Muscle layer of colon (tissue), 2 donors: ENCODE measurements at regions not wholly inside any gene's neighbourhood (a gene's known extent, or its start where the extent isn't known, plus 50 kb on each side); places are given as distances from the start of the nearest gene placed in this dataset.

Source experiments
- H3K27ac ChIP-seq: one replicate; pipeline ENCODE4 v1.7.0; 2013; ENCODE audit warnings: low read depth, mild to moderate bottlenecking, low read length, moderate library complexity
- H3K27me3 ChIP-seq, 2 donors: one replicate each; pipeline ENCODE4 v1.7.0; 2013; ENCODE audit warnings: low read length in 2 of 2, mild to moderate bottlenecking in 2 of 2; ENCODE audit not compliant: insufficient read depth in 2 of 2, control insufficient read depth in 1 of 2
- H3K36me3 ChIP-seq: one replicate; pipeline ENCODE4 v1.7.0; 2013; ENCODE audit warnings: mild to moderate bottlenecking, low read length; ENCODE audit not compliant: insufficient read depth
- H3K4me1 ChIP-seq: one replicate; pipeline ENCODE4 v1.7.0; 2013; ENCODE audit warnings: mild to moderate bottlenecking, low read length; ENCODE audit not compliant: insufficient read depth
- H3K4me3 ChIP-seq, 2 donors: one replicate each; pipeline ENCODE4 v1.7.0; 2013; ENCODE audit warnings: low read length in 2 of 2, low read depth in 1 of 2, mild to moderate bottlenecking in 1 of 2, moderate library complexity in 1 of 2
- H3K9ac ChIP-seq: one replicate; pipeline ENCODE4 v1.7.0; 2013; ENCODE audit warnings: low read length
- H3K9me3 ChIP-seq: one replicate; pipeline ENCODE4 v1.7.0; 2013; ENCODE audit warnings: mild to moderate bottlenecking, low read length
- donor health status: abdominal sarcoma.
- donor health status: Adenocarcinoma of cecum.

DNA sequence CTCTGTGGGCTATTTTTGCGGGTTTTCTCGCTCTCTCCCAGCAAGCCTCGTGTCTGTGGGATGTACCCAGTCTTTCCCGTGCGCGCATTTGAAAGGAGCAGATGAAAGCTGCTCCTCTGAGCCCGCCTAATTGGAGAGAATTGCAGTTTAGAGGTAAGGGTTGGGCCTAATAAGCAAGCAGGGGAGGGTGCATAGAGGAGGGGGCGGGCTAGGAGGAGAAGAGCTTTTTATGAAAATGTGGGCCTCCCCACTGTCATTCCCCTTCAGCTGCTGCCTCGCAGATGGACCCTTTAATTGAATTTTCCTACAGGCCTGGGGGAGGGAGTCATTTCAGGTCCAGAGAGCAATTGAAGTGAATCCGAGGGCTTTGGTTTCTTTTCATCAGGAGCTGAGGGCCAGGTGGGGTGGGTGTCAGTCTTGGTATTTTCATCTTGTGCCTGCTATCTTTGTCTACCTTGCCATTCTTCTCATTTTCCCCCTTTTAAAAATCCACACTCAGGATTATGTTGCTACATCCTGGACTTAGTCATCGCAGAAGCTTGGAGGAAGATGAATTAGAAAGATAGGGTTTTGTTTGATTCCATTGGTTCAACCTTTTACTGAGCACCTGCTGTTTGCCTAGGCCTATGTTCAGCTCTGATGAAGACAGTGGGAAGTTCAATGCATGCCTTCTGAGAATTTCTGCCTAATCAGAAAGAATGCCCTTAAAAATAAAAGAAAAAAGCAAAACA lies 423.4 kb downstream of the CD83 start:
- Histone ChIP-seq H3K36me3 (no peaks in the 10 kb centered on the region), H3K27me3 (no peaks in the 10 kb centered on the region), H3K9me3 (no peaks in the 10 kb centered on the region), H3K4me1 (no peaks in the 10 kb centered on the region), H3K4me3 (no peak overlapping the region), H3K9ac (no peak overlapping the region), H3K27ac (no peak overlapping the region)

DNA sequence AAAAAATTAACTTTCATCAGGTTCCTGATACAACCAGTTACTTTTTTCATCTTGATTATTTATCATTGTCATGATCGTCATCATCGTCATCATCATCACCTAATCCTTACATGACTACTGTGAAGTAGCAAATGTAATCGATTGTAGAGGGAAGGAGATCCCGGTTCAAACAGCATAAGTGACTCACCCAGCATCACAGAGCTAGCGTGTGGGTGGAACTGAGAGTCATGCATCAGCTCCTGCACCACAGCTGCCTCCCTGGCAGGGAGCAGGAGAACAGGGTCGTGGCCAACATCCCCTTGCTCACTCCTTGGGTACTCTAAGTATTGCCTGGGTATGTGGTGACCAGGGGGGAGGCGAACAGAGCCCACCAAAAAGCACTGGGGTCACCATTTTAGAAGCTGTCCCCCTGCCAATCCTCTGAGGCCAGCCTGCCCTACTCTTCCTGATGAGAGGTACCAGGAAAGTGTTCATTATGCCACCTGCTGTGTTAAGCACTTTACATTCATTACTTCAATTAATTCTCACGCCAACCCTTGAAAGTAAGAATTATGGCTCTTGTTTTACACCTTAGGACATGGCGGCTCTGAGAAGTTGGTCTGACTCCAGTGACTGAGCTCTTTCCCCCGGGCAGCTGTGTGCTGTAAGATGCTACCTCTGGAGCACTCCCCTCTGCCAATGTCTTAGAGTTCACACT lies 425.2 kb downstream of the CD83 start:
- H3K27me3 ChIP-seq: no peaks in the 10 kb centered on the region
- H3K9me3 ChIP-seq: no peaks in the 10 kb centered on the region
- no peak overlapping the region for H3K27ac ChIP-seq
- no peak overlapping the region for H3K4me3 ChIP-seq
- H3K9ac ChIP-seq: no peak overlapping the region
- no peaks in the 10 kb centered on the region for H3K4me1 ChIP-seq
- no peaks in the 10 kb centered on the region for H3K36me3 ChIP-seq

DNA sequence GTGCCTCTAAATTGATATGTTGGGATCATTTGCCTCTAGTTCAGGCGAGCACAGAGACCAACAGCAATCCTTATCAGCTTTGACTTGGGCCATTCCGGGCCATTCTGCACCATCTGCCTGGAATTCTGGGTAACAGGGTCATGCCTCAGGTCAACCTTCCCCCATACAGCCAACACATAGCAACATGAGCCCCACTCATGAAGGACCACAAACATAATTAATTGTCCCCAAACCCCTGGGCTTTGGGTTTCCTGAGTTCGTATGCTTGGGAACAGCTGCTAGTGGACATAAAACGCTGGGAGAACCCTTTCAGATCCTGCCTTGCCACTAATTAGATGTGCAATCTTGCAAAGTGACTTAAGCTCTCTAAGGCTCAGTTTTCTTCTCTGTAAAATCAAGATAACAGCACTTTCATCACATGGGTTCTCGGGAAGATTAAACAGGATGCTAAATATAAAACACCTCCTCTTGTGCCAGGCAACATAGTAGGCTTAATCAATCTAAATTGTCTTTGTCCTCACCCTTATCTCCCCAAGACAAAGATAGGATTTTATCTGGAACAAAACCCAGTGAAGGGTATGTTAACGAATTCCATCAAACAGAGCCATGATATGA lies 426.5 kb downstream of the CD83 start:
- no peaks in the 10 kb centered on the region for H3K9me3 ChIP-seq
- no peaks in the 10 kb centered on the region for H3K27me3 ChIP-seq
- H3K9ac ChIP-seq: no peak overlapping the region
- H3K36me3 ChIP-seq: no peaks in the 10 kb centered on the region
- H3K4me3 ChIP-seq: no peak overlapping the region
- no peak overlapping the region for H3K27ac ChIP-seq
- H3K4me1 ChIP-seq: no peaks in the 10 kb centered on the region

DNA sequence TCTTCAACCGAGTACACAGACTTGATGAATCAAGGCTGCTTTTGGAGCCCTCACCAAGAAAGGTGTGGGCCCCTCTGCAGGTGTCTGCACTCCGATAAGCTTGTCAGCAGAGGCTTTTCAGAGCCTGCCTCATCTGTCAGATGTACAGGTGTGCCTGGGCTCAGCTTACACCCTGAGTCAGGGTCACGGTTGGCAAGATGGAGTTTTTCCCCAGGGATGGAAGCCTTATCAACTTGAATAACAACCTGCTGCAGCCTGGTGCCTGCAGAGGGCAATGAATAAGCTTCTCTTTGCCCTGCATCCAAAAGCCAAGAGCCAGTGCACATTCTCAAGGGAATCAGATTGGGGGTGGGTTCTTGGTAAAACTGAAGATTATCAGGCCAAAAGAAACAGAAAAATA lies 427.1 kb downstream of the CD83 start:
- H3K27ac ChIP-seq: no peak overlapping the region
- no peak overlapping the region for H3K4me3 ChIP-seq
- no peaks in the 10 kb centered on the region for H3K9me3 ChIP-seq
- no peaks in the 10 kb centered on the region for H3K4me1 ChIP-seq
- H3K9ac ChIP-seq: no peak overlapping the region
- H3K27me3 ChIP-seq: no peaks in the 10 kb centered on the region
- H3K36me3 ChIP-seq: no peaks in the 10 kb centered on the region

DNA sequence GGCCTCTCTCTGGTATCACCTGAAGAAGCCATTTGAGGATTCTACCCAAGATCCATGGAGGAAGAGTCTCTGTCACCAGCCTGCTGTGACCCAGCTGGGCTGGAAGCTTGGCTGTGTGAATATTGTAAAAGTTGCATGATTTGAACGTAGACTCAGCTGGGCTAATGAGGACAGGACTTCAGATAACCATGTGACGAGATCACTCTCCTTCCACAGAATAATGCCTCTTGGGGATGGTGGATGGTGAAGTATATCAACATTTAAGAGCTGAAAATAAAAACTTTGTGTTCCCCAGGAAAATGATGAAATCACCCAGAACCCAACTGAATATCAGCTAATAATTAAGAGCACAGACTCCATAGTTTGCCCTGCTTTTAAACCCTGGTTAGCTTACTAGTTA lies 427.9 kb downstream of the CD83 start:
- Histone ChIP-seq H3K27me3 (no peaks in the 10 kb centered on the region), H3K4me3 (no peak overlapping the region), H3K36me3 (no peaks in the 10 kb centered on the region), H3K9me3 (no peaks in the 10 kb centered on the region), H3K4me1 (no peaks in the 10 kb centered on the region), H3K27ac (no peak overlapping the region), H3K9ac (no peak overlapping the region)

DNA sequence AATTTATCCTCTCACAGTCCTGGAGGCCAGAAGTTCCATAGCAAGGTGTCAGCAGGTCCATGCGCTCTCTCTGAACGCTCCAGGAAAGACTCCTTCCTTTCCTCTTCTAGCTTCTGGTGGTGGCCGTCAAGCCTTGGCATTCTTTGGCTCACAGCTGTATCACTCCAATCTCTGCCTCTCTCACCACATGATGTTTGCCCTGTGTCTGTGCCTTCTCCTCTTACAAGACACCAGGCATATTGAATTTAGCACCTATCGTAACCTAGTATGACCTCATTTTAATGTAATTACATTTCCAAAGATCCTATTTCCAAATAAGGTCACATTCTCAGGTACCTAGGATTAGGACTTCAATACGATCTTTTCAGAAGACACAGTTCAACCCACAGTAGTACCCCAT lies 428.5 kb downstream of the CD83 start:
- Histone ChIP-seq H3K36me3 (no peaks in the 10 kb centered on the region), H3K4me3 (no peak overlapping the region), H3K27me3 (no peaks in the 10 kb centered on the region), H3K4me1 (no peaks in the 10 kb centered on the region), H3K27ac (no peak overlapping the region), H3K9ac (no peak overlapping the region), H3K9me3 (no peaks in the 10 kb centered on the region)

DNA sequence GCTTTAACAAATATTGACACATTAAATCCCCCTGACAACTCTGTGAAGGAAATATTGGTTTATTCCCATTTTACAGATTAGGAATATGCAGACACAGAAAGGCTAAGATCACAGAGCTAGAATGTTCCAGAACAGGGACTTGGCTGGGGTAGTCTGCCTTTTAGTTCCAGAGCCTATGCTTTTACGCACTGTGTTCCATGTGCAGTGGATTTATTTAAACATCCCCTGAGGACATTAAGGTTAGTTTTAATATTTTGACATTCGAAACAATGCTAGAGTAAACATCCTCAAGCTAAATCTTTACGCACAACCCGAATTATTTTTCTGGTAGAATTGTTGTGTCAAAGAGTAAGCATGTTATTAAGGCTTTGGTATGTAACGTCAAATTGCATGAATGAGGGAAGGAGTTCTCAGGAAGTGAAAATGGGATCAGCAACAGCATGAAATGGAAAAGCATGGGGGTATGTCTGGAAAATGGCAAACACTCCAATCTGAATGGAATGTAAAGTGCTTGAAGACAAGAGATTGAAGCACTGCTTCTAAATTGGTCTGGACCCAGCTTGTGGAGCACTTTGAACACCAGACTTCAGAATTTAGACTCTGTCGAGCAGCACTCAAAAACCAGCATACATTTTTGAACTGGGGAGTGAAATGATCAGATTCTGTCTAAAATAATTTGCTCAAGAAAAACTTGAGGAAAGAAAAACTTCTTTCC lies 429.9 kb downstream of the CD83 start:
- no peaks in the 10 kb centered on the region for H3K4me1 ChIP-seq
- no peak overlapping the region for H3K4me3 ChIP-seq
- H3K27ac ChIP-seq: no peak overlapping the region
- H3K36me3 ChIP-seq: no peaks in the 10 kb centered on the region
- no peak overlapping the region for H3K9ac ChIP-seq
- no peaks in the 10 kb centered on the region for H3K9me3 ChIP-seq
- H3K27me3 ChIP-seq: no peaks in the 10 kb centered on the region

DNA sequence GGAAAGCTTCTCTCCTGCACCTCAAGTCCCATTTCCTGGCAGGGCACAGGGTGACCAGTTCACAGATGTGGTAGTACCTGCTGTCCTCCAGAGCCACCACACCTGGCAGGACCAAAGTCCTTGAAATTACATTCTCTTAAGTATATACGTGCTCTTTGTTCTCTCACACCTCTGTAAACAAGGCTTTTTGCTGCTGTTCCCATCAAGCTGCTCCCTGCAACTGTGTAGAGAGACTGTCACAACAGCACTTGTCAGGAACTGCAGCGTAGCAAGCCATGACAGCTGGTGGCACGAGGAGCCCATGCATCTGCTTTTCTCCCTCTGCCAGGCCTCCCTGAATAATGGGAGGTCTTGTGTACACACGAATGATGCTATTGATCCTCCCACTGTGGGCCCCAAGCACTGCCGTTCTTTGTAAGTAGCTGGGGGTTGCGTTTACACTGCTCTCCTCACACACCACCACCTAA lies 431.8 kb downstream of the CD83 start:
- H3K9me3 ChIP-seq: no peaks in the 10 kb centered on the region
- H3K4me3 ChIP-seq: no peak overlapping the region

DNA sequence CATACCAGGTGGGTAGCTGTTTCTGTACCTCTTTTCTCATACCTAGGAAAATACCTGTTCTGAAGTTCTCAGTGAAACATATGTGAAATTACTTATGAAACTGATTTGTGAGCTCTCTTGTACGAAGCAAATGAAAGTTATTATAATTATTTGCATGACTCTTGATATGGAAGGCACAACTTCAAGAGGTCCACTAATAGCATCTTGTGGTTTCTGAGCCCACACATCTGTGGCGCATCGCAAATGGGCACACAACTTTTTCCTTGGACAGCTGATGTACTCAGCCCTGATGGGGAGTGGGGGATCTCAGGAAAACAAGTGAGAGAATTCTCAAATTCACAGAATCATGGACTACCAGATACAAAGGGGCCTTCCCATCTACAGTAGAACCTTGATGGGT lies 432.3 kb downstream of the CD83 start:
- no peaks in the 10 kb centered on the region for H3K27me3 ChIP-seq
- no peak overlapping the region for H3K27ac ChIP-seq
- H3K9me3 ChIP-seq: no peaks in the 10 kb centered on the region
- H3K4me3 ChIP-seq: no peak overlapping the region
- H3K36me3 ChIP-seq: no peaks in the 10 kb centered on the region
- no peaks in the 10 kb centered on the region for H3K4me1 ChIP-seq
- H3K9ac ChIP-seq: no peak overlapping the region

More for the DNA sequence above, 431.8 kb downstream of the CD83 start:
- H3K4me1 ChIP-seq: no peaks in the 10 kb centered on the region
- no peak overlapping the region for H3K9ac ChIP-seq
- H3K36me3 ChIP-seq: no peaks in the 10 kb centered on the region
- no peaks in the 10 kb centered on the region for H3K27me3 ChIP-seq
- no peak overlapping the region for H3K27ac ChIP-seq

DNA sequence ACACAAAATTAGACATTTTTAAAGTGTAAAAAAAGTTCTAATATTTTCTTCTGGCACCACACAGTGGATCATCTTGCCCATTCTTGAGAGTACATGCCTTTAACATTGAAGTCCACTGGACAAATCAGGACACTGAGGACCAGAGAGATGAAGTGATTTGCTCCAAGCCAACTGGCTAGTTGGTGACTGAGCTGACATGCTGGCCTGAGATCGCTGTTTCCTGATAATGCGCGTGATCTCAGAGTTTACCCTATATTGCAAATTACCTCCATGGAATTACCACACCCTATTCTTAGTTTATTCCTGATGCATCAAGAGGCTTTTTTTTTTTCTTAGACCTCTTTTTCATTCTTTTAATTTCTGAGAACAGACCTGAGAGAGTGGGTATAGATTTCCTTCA lies 432.8 kb downstream of the CD83 start:
- H3K36me3 ChIP-seq: no peaks in the 10 kb centered on the region
- no peak overlapping the region for H3K4me3 ChIP-seq
- no peak overlapping the region for H3K27ac ChIP-seq
- no peaks in the 10 kb centered on the region for H3K27me3 ChIP-seq
- no peaks in the 10 kb centered on the region for H3K4me1 ChIP-seq
- no peak overlapping the region for H3K9ac ChIP-seq
- H3K9me3 ChIP-seq: no peaks in the 10 kb centered on the region

DNA sequence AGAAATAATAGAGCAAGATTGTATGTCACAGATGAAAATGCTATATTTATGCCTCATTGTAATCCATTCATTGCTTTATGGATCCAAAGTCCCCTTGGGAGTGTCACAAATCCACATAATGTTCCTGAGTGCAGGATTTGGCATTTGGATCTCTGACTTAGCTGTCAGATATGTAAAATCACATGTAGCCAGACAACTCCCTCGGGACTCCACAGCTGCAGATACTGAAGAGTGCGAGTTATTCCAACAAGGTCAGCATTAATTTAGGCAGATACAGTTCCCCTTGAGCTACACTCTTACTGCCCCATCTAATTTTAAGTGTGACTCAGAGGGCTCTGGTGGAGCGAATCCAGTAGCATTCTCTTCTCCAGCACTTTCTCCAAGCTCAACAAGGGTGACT lies 433.2 kb downstream of the CD83 start:
- Histone ChIP-seq H3K27ac (no peak overlapping the region), H3K4me3 (no peak overlapping the region), H3K9ac (no peak overlapping the region), H3K36me3 (no peaks in the 10 kb centered on the region), H3K4me1 (no peaks in the 10 kb centered on the region), H3K9me3 (no peaks in the 10 kb centered on the region), H3K27me3 (no peaks in the 10 kb centered on the region)
